ENCODE measurements at regions not wholly inside any gene's neighbourhood (a gene's known extent, or its start where the extent isn't known, plus 50 kb on each side); places are given as distances from the start of the nearest gene placed in this dataset.
"Not testable (repeated sequence)": the region's sequence is repeated elsewhere in the genome, so short reads cannot be mapped to it uniquely, and the experiment has no call there.

- DNase-seq = no peak
- H3K9me3 ChIP-seq = no peaks in the 10 kb centered on the region
- TF ChIP-seq REST (IDR thresholded peaks at IDR 0.05; ENCODE audit: low read depth, low read length) (no peak), EZH2phosphoT487 (IDR thresholded peaks at IDR 0.05; ENCODE audit: borderline replicate concordance, low read depth) (no peak)
- H3K79me2 ChIP-seq (ENCODE audit: insufficient read depth) = no peaks in the 10 kb centered on the region
- H3K9ac ChIP-seq = no peak overlapping the region
- CTCF ChIA-PET = no interaction called here
- no peaks in the 10 kb centered on the region for H3K36me3 ChIP-seq (replicated peaks in 1 of 2; ENCODE audit: control insufficient read depth in 1 of 2, insufficient read depth in 2 of 2, low read length in 1 of 2)
- POLR2A ChIA-PET = no interaction called here
- no peak overlapping the region for H3K4me3 ChIP-seq (ENCODE audit: low read depth in 2 of 2, low read length in 1 of 2)
- no peaks in the 10 kb centered on the region for H4K20me1 ChIP-seq (ENCODE audit: insufficient read depth)
- H3K27me3 ChIP-seq (ENCODE audit: insufficient read depth) = no peaks in the 10 kb centered on the region
- H2AFZ ChIP-seq (ENCODE audit: low read depth) = no peak overlapping the region
- 0% methylated on average over 2 of the region's 4 CpGs for WGBS (ENCODE audit: low lambda C conversion rate)
- H3K4me1 ChIP-seq (ENCODE audit: control insufficient read depth in 1 of 2, insufficient read depth in 2 of 2, low read depth in 1 of 2, low read length in 1 of 2) = no peaks in the 10 kb centered on the region
- no peak overlapping the region for H3K4me2 ChIP-seq
- H3K27ac ChIP-seq (ENCODE audit: low read depth in 2 of 2, low read length in 1 of 2) = no peak overlapping the region
- H3K9me2 ChIP-seq = no peaks in the 10 kb centered on the region
- no peaks in the 10 kb centered on the region for H3F3A ChIP-seq (replicated peaks; ENCODE audit: insufficient read depth)
Measured at GRCh38 chr14:40009771-40010170, 577.5 kb upstream of the FBXO33 start.

GRCh38 chr14:40008345-40008744 is 576.1 kb upstream of the FBXO33 start:
- H4K20me1 ChIP-seq (ENCODE audit: insufficient read depth); H3K9me3 ChIP-seq; DNase-seq; H3K4me1 ChIP-seq (ENCODE audit: control insufficient read depth in 1 of 2, insufficient read depth in 2 of 2, low read depth in 1 of 2, low read length in 1 of 2); H3K9me2 ChIP-seq; H3K4me3 ChIP-seq (ENCODE audit: low read depth in 2 of 2, low read length in 1 of 2); H3K27ac ChIP-seq (ENCODE audit: low read depth in 2 of 2, low read length in 1 of 2); CTCF ChIA-PET; POLR2A ChIA-PET; H2AFZ ChIP-seq (ENCODE audit: low read depth); H3K36me3 ChIP-seq (replicated peaks in 1 of 2; ENCODE audit: control insufficient read depth in 1 of 2, insufficient read depth in 2 of 2, low read length in 1 of 2); H3K4me2 ChIP-seq; H3F3A ChIP-seq (replicated peaks; ENCODE audit: insufficient read depth); H3K9ac ChIP-seq; H3K79me2 ChIP-seq (ENCODE audit: insufficient read depth); H3K27me3 ChIP-seq (ENCODE audit: insufficient read depth): not testable (repeated sequence)
- WGBS (ENCODE audit: low lambda C conversion rate) = 0% methylated on average over 2 of the region's 2 CpGs

GRCh38 chr14:40004871-40005500 is 572.8 kb upstream of the FBXO33 start:
- H3K79me2 ChIP-seq (ENCODE audit: insufficient read depth) = no peaks in the 10 kb centered on the region
- H3F3A ChIP-seq (replicated peaks; ENCODE audit: insufficient read depth) = no peaks in the 10 kb centered on the region
- no peak overlapping the region for H2AFZ ChIP-seq (ENCODE audit: low read depth)
- no peaks in the 10 kb centered on the region for H3K9me2 ChIP-seq
- H4K20me1 ChIP-seq (ENCODE audit: insufficient read depth) = no peaks in the 10 kb centered on the region
- POLR2A ChIA-PET = no interaction called here
- H3K36me3 ChIP-seq (replicated peaks in 1 of 2; ENCODE audit: control insufficient read depth in 1 of 2, insufficient read depth in 2 of 2, low read length in 1 of 2) = no peaks in the 10 kb centered on the region
- DNase-seq = no peak
- H3K27ac ChIP-seq (ENCODE audit: low read depth in 2 of 2, low read length in 1 of 2) = no peak overlapping the region
- WGBS (ENCODE audit: low lambda C conversion rate) = 0% methylated on average over 3 of the region's 3 CpGs
- no peak overlapping the region for H3K4me2 ChIP-seq
- no peaks in the 10 kb centered on the region for H3K9me3 ChIP-seq
- no peaks in the 10 kb centered on the region for H3K4me1 ChIP-seq (ENCODE audit: control insufficient read depth in 1 of 2, insufficient read depth in 2 of 2, low read depth in 1 of 2, low read length in 1 of 2)
- no peaks in the 10 kb centered on the region for H3K27me3 ChIP-seq (ENCODE audit: insufficient read depth)
- CTCF ChIA-PET = no interaction called here
- H3K9ac ChIP-seq = no peak overlapping the region
- H3K4me3 ChIP-seq (ENCODE audit: low read depth in 2 of 2, low read length in 1 of 2) = no peak overlapping the region
- no peak for TF ChIP-seq SIN3A (IDR thresholded peaks at IDR 0.05; ENCODE audit: borderline replicate concordance, low read depth, low read length)
- no peak for TF ChIP-seq MAX (IDR thresholded peaks at IDR 0.05; ENCODE audit: low read depth)
- no peak for TF ChIP-seq YY1 (IDR thresholded peaks at IDR 0.05; ENCODE audit: low read depth)
- TF ChIP-seq USF1 (IDR thresholded peaks at IDR 0.05; ENCODE audit: borderline replicate concordance, low read depth) = no peak
- TF ChIP-seq NFIC (IDR thresholded peaks at IDR 0.05; ENCODE audit: borderline replicate concordance) = no peak
- no peak for TF ChIP-seq FOXM1 (IDR thresholded peaks at IDR 0.05; ENCODE audit: low read depth)
- no peak for TF ChIP-seq FOXJ3 (CRISPR knock-in tag; IDR thresholded peaks at IDR 0.05)
- TF ChIP-seq PBX3 (IDR thresholded peaks at IDR 0.05) = no peak
- TF ChIP-seq RFX5 (IDR thresholded peaks at IDR 0.05; ENCODE audit: low read length) = no peak
- no peak for TF ChIP-seq FOSL2 (IDR thresholded peaks at IDR 0.05; ENCODE audit: borderline replicate concordance, low read depth)
- no peak for TF ChIP-seq MXI1 (IDR thresholded peaks at IDR 0.05; ENCODE audit: low read depth, low read length)
